HCT116 (cell line): ENCODE measurements at regions not wholly inside any gene's neighbourhood (a gene's known extent, or its start where the extent isn't known, plus 50 kb on each side); places are given as distances from the start of the nearest gene placed in this dataset.

Source experiments
- ATAC-seq: fragments of 200-7000 bp; cut with Tn5 transposase; 2 replicates; pipeline ENCODE4 v1.9.1; 2020; ENCODE audit warnings: mild to moderate bottlenecking, moderate library complexity
- BruUV-seq: library from RNA; stranded (reverse); fragments of 400-500 nt; replicated peaks from 2 replicates; lab custom pipeline; 2021; lab: Mats Ljungman, UMichigan
- CTCF ChIA-PET: fragments of 300-600 bp; sonication (Branson Sonifier 250); formaldehyde crosslinking; loops from one replicate; lab custom pipeline; 2021; ENCODE audit warnings: antibody characterized with exemption; lab: Charles Lee
- POLR2A ChIA-PET: fragments of 300-600, 350-600 bp; sonication (Branson Sonifier 250); formaldehyde crosslinking; loops from one replicate; lab custom pipeline; 2021; ENCODE audit warnings: antibody characterized with exemption; lab: Charles Lee
- RAD21 ChIA-PET, 2 experiments: fragments of 300-600 bp; sonication (Branson Sonifier 250); formaldehyde crosslinking; loops; one replicate each; lab custom pipeline; 2023; ENCODE audit warnings: low total read pairs in 2 of 2; ENCODE audit not compliant: uncharacterized antibody in 2 of 2, unreplicated experiment in 2 of 2, low non-redundant PET in 1 of 2; lab: Charles Lee
- DNase-seq: peaks from one replicate; pipeline ENCODE4 v3.0.0-alpha.2; 2010; ENCODE audit warnings: low read depth, low spot score
- H2AFZ ChIP-seq: fragments of 200-600 bp; shearing (Covaris generic), sonication (generic); 2 replicates; pipeline ENCODE4 v1.6.1; 2017; ENCODE audit warnings: low read depth, mixed run types, mixed read lengths, antibody characterized with exemption, low read length; ENCODE audit not compliant: poor library complexity, severe bottlenecking
- H3K27ac ChIP-seq: 2 replicates; pipeline ENCODE4 v1.5.1; 2012; ENCODE audit warnings: low read depth, low read length
- H3K27me3 ChIP-seq: fragments of 200-600 bp; sonication (generic); 2 replicates; pipeline ENCODE4 v1.6.1; 2016; ENCODE audit warnings: mixed run types, low read length, mixed read lengths; ENCODE audit not compliant: insufficient read depth
- H3K36me3 ChIP-seq, 2 experiments: fragments of 200-500 bp in 1 of 2; fragments of 200-600 bp in 1 of 2; sonication (Bioruptor generic) in 1 of 2; sonication (generic) in 1 of 2; 2 replicates each; pipeline versions ENCODE4 v1.5.1 to v1.6.1; 2014 to 2016; ENCODE audit warnings: low read length in 2 of 2, inconsistent platforms in 1 of 2, mixed read lengths in 1 of 2, mixed run types in 1 of 2; ENCODE audit not compliant: insufficient read depth in 2 of 2, control insufficient read depth in 1 of 2
- H3K4me1 ChIP-seq, 2 experiments: fragments of 200-600 bp in 1 of 2; sonication (generic) in 1 of 2; 2 replicates each; pipeline versions ENCODE4 v1.5.1 to v1.6.1; 2012 to 2017; ENCODE audit warnings: low read length in 2 of 2, inconsistent platforms in 1 of 2, mild to moderate bottlenecking in 1 of 2, mixed read lengths in 1 of 2, mixed run types in 1 of 2, moderate library complexity in 1 of 2; ENCODE audit not compliant: insufficient read depth in 2 of 2, control insufficient read depth in 1 of 2
- H3K4me2 ChIP-seq: fragments of 200-600 bp; sonication (generic); 2 replicates; pipeline ENCODE4 v1.6.1; 2017; ENCODE audit warnings: mixed run types, low read length, mixed read lengths
- H3K4me3 ChIP-seq, 2 experiments: fragments of 200-600 bp in 1 of 2; sonication (generic) in 1 of 2; replicated peaks in 1 of 2; 2 replicates each; pipeline ENCODE4 v1.5.1; 2011 to 2016; ENCODE audit warnings: low read length in 2 of 2, control low read depth in 1 of 2, low read depth in 1 of 2, mild to moderate bottlenecking in 1 of 2, mixed read lengths in 1 of 2, mixed run types in 1 of 2
- H3K79me2 ChIP-seq: fragments of 200-600 bp; sonication (generic); 2 replicates; pipeline ENCODE4 v1.6.1; 2017; ENCODE audit warnings: mild to moderate bottlenecking, mixed run types, low read length, moderate library complexity, mixed read lengths; ENCODE audit not compliant: insufficient read depth
- H3K9ac ChIP-seq: fragments of 200-600 bp; sonication (generic); 2 replicates; pipeline ENCODE4 v1.6.1; 2016; ENCODE audit warnings: low read length, mixed read lengths
- H3K9me2 ChIP-seq: fragments of 200-600 bp; sonication (generic), shearing (Covaris generic); 2 replicates; pipeline ENCODE4 v1.6.1; 2017; ENCODE audit warnings: mixed run types, mild to moderate bottlenecking, moderate library complexity; ENCODE audit not compliant: insufficient read depth
- H3K9me3 ChIP-seq, 2 experiments: fragments of 200-500 bp in 1 of 2; fragments of 200-600 bp in 1 of 2; sonication (Bioruptor generic) in 1 of 2; sonication (generic) in 1 of 2; 2 replicates each; pipeline ENCODE4 v1.6.1; 2014 to 2017; ENCODE audit warnings: low read length in 2 of 2, mixed read lengths in 2 of 2, inconsistent platforms in 1 of 2, low read depth in 1 of 2, mild to moderate bottlenecking in 1 of 2, mixed run types in 1 of 2, moderate library complexity in 1 of 2; ENCODE audit not compliant: control insufficient read depth in 1 of 2, insufficient read depth in 1 of 2
- H4K20me1 ChIP-seq: fragments of 200-600 bp; sonication (generic), shearing (Covaris generic); 2 replicates; pipeline ENCODE4 v1.6.1; 2017; ENCODE audit warnings: mixed run types, mild to moderate bottlenecking, moderate library complexity; ENCODE audit not compliant: insufficient read depth
- CBX3 ChIP-seq: IDR thresholded peaks from 2 replicates; pipeline ENCODE4 v1.6.1; 2012; ENCODE audit warnings: low read depth
- EGR1 ChIP-seq: IDR thresholded peaks from 2 replicates; pipeline ENCODE4 v1.6.1; 2012; ENCODE audit warnings: low read depth
- EZH2 ChIP-seq: fragments of 200-600 bp; sonication (generic); IDR thresholded peaks from 2 replicates; pipeline ENCODE4 v1.6.1; 2017; ENCODE audit warnings: antibody characterized with exemption, mixed run types
- EZH2phosphoT487 ChIP-seq: fragments of 200-600 bp; IDR thresholded peaks from 2 replicates; pipeline ENCODE4 v1.6.1; 2018; ENCODE audit warnings: antibody characterized with exemption, borderline replicate concordance
- FOSL1 ChIP-seq: IDR thresholded peaks from 2 replicates; pipeline ENCODE4 v1.6.1; 2012; ENCODE audit warnings: low read depth
- JUND ChIP-seq: IDR thresholded peaks from 2 replicates; pipeline ENCODE4 v1.6.1; 2012
- POLR2A ChIP-seq: IDR thresholded peaks from 2 replicates; pipeline ENCODE4 v1.7.0; 2011; ENCODE audit warnings: borderline replicate concordance; ENCODE audit not compliant: insufficient read depth, insufficient read length; ENCODE audit errors: extremely low read depth
- POLR2AphosphoS5 ChIP-seq: IDR thresholded peaks from 2 replicates; pipeline ENCODE4 v1.6.1; 2011; ENCODE audit warnings: mild to moderate bottlenecking, low read depth, low read length, moderate library complexity
- RAD21 ChIP-seq: IDR thresholded peaks from 2 replicates; pipeline ENCODE4 v1.6.1; 2012; ENCODE audit warnings: low read depth, mild to moderate bottlenecking
- SIN3A ChIP-seq: IDR thresholded peaks from 2 replicates; pipeline ENCODE4 v1.6.1; 2012; ENCODE audit warnings: low read depth
- SP1 ChIP-seq: IDR thresholded peaks from 2 replicates; pipeline ENCODE4 v1.6.1; 2012; ENCODE audit warnings: low read depth
- SRF ChIP-seq: IDR thresholded peaks from 2 replicates; pipeline ENCODE4 v1.6.1; 2012; ENCODE audit warnings: low read depth
- YY1 ChIP-seq: IDR thresholded peaks from 2 replicates; pipeline ENCODE4 v1.6.1; 2011; ENCODE audit warnings: low read length, low read depth, moderate library complexity, mild to moderate bottlenecking; ENCODE audit not compliant: insufficient replicate concordance; ENCODE audit errors: extremely low read depth
- ZFX ChIP-seq: fragments of 450-650 bp; IDR thresholded peaks from 2 replicates; pipeline ENCODE4 v1.6.1; 2017
- intact Hi-C: fragments of 100-400 bp; cut with micrococcal nuclease; formaldehyde crosslinking; loops from 2 replicates; pipeline ENCODE4 v1.10.0; 2022
- TF ChIP-seq, protein P1 (sequence below): IDR thresholded peaks from 2 replicates; pipeline ENCODE4 v1.6.1; 2011; ENCODE audit warnings: mild to moderate bottlenecking, low read length, moderate library complexity; ENCODE audit not compliant: insufficient replicate concordance; ENCODE audit errors: extremely low read depth
- TF ChIP-seq, protein P2 (sequence below): IDR thresholded peaks from 2 replicates; pipeline ENCODE4 v1.6.1; 2012; ENCODE audit warnings: low read depth
- TF ChIP-seq, protein P3 (sequence below): IDR thresholded peaks from 2 replicates; pipeline ENCODE4 v1.6.1; 2012

DNA sequence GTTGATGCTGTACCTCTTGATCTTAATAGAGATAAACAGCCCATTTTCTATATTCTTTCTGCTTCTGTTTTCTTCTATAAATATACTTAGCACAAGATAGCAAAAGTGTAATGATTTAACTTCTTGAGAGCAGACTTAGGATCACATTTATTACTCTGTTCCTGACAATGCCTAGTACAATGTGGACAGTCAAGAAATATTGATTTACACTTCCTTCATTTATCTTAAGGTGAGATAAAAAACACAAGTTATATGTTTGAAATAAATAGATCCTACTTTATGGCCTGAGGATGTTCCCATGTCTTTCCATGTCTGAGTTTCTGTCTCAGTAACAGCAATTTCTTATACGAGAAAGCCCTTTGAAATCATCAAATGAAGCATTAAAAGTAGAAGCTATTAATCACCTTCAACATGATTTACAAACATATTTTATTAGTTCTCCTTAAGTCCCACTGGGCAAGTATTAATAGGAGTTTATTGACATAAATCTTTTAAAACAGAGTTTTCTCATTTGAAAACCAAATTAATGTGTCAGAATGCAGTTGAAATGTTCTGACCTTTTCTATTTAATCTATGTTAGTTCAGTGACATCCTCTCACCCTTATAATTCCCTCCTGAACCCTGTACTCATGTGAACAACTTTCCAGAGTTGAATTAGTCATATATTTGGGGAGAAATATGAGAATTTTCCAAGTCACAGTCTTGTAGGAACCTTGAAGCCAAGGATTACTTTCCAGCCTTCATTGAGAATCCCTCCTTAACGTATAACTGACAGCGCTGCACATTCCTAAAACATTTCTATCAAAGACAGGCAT, 1611.7 kb upstream of the TENM4 start:
- Histone ChIP-seq H3K27ac (no peak overlapping the region), H3K9me2 (no peaks in the 10 kb centered on the region), H4K20me1 (no peaks in the 10 kb centered on the region), H3K9me3 (peaks cover 10 to 20% of the 10 kb centered on the region in 2 experiments; a peak in 2 of 4 replicates), H3K4me1 (no peaks in the 10 kb centered on the region), H2AFZ (no peak overlapping the region), H3K4me2 (no peak overlapping the region), H3K79me2 (no peaks in the 10 kb centered on the region), H3K36me3 (no peaks in the 10 kb centered on the region), H3K9ac (no peak overlapping the region), H3K4me3 (no peak overlapping the region), H3K27me3 (no peaks in the 10 kb centered on the region)
- intact Hi-C loops = no loop called here
- ATAC-seq (no peak), DNase-seq (no peak)
- no TSS peak for BruUV-seq
- CTCF ChIA-PET = no interaction called here
- POLR2A ChIA-PET = no interaction called here
- RAD21 ChIA-PET = no interaction called here
- no peak for TF ChIP-seq YY1
- TF ChIP-seq SP1 = no peak
- no peak for TF ChIP-seq JUND
- TF ChIP-seq, protein P1, sequence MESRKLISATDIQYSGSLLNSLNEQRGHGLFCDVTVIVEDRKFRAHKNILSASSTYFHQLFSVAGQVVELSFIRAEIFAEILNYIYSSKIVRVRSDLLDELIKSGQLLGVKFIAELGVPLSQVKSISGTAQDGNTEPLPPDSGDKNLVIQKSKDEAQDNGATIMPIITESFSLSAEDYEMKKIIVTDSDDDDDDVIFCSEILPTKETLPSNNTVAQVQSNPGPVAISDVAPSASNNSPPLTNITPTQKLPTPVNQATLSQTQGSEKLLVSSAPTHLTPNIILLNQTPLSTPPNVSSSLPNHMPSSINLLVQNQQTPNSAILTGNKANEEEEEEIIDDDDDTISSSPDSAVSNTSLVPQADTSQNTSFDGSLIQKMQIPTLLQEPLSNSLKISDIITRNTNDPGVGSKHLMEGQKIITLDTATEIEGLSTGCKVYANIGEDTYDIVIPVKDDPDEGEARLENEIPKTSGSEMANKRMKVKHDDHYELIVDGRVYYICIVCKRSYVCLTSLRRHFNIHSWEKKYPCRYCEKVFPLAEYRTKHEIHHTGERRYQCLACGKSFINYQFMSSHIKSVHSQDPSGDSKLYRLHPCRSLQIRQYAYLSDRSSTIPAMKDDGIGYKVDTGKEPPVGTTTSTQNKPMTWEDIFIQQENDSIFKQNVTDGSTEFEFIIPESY = no peak
- TF ChIP-seq FOSL1 = no peak
- no peak for TF ChIP-seq SIN3A
- TF ChIP-seq, protein P2, sequence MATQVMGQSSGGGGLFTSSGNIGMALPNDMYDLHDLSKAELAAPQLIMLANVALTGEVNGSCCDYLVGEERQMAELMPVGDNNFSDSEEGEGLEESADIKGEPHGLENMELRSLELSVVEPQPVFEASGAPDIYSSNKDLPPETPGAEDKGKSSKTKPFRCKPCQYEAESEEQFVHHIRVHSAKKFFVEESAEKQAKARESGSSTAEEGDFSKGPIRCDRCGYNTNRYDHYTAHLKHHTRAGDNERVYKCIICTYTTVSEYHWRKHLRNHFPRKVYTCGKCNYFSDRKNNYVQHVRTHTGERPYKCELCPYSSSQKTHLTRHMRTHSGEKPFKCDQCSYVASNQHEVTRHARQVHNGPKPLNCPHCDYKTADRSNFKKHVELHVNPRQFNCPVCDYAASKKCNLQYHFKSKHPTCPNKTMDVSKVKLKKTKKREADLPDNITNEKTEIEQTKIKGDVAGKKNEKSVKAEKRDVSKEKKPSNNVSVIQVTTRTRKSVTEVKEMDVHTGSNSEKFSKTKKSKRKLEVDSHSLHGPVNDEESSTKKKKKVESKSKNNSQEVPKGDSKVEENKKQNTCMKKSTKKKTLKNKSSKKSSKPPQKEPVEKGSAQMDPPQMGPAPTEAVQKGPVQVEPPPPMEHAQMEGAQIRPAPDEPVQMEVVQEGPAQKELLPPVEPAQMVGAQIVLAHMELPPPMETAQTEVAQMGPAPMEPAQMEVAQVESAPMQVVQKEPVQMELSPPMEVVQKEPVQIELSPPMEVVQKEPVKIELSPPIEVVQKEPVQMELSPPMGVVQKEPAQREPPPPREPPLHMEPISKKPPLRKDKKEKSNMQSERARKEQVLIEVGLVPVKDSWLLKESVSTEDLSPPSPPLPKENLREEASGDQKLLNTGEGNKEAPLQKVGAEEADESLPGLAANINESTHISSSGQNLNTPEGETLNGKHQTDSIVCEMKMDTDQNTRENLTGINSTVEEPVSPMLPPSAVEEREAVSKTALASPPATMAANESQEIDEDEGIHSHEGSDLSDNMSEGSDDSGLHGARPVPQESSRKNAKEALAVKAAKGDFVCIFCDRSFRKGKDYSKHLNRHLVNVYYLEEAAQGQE = no peak
- TF ChIP-seq POLR2AphosphoS5 = no peak
- TF ChIP-seq EZH2phosphoT487 = no peak
- TF ChIP-seq EZH2 = no peak
- no peak for TF ChIP-seq RAD21
- no peak for TF ChIP-seq EGR1
- TF ChIP-seq SRF = no peak
- TF ChIP-seq ZFX = no peak
- no peak for TF ChIP-seq CBX3
- TF ChIP-seq, protein P3, sequence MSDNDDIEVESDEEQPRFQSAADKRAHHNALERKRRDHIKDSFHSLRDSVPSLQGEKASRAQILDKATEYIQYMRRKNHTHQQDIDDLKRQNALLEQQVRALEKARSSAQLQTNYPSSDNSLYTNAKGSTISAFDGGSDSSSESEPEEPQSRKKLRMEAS = no peak
- no peak for TF ChIP-seq POLR2A
